ENCODE measurements at regions not wholly inside any gene's neighbourhood (a gene's known extent, or its start where the extent isn't known, plus 50 kb on each side); places are given as distances from the start of the nearest gene placed in this dataset.

DNA sequence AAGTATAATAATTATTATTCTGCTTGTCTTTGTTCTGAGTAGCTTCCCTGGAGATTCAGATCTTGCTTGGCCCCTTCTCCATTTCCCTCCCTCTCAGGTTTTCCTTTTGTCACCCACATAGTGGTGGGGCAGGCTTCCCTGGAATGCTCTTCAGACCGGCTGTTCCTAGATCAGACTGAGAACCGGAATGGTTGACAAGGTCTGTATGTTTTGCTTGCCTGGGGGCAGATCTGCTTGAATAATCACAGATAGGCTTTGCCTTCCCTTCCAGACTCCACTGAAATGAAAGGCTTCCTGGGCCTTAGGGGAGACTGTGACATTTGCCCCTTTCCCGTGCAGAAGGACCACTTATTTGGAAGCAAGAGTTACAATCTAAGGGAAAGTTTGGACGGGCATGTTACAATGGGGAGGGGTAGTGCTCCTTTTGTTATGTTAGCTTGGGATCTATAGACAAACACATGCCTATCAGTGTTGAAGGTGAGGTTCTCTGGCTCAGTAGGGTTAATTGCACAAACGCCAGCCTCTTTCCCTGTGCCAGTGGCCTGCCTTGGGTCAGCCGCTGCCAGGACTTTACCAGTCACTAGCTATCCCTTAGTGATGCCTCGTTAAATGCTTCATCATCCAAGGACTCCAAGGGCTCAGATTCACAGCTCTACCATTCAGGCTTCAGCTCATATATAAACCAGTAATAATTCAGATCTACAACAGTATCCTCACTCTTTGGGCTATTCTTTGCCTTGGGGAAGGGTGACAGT lies 178.6 kb downstream of the SNAPC1 start:
- DNase-seq (ENCODE audit: low read depth in 4 of 4, low spot score in 3 of 4): no peak

DNA sequence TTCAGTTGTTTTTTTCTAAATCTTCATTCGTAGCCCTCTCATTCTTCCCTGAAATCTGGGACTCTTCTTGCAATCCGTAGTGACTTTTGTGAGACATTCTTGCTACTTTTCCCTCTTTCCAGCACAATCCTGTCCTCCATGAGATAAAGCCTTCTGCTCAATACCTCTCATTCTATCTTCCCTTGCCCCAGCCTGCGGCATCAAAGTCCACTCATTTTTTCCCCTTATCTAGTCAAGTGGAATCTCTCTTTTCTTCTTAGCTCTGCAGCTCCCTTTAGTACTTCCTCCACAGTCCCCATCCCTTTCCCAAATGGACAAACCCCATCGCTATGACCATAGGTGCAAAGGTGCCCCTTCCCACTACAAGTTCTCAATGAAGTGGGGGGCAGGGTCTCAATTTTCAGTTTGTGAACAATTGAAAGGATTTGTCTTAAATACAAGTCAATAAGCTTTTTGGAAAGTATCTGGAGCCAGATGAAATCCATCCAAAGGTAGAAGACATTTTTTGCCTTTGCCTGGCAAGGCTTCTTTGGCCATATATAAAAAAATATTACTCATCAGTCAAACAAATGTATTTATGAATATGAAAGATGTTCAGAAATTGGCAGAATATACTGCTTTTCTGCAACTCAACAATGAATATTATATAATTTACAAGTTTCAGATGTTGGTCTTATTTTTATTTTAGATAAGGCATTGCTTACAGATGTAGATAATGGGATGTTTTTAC lies 179.4 kb downstream of the SNAPC1 start:
- DNase-seq (ENCODE audit: low read depth in 4 of 4, low spot score in 3 of 4): no peak

DNA sequence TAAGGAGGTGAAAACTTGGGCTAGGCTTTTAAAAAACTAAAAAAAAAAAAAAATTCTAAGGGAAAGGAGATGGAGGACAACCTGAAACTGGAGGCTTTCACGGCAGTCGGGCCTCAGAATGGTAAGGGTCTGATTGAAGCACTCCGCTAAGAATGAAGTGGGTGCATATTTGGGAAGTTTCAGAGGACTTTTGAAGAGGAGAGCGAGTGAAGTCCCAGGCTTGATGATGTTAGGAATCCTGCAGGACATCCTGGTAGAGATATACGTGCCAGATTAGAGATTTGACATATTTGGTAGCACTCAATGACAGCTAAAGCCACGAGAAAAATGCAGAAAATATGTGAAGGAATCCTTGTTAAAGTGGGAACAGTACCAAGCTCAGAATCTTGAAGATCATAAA lies 186.2 kb downstream of the SNAPC1 start:
- DNase-seq (ENCODE audit: low read depth in 4 of 4, low spot score in 3 of 4): no peak

DNA sequence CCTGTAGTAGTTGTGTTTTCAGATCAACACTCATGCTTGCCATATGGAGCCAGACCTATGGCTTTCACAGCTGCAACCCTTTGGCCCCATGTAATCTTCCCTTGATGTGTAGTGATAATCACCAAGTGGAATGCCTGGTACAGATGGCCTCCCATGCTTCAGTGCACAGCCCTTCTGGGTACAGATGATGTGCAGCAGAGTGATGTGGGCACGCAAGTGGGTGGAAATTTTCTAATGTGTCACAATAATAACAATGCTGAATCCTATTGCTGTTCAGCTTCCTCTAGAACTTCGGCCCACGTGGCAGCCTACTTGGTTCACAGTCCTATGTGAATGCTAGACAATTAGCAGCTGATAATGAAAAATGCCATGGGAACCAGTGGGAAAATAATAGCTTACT lies 188.1 kb downstream of the SNAPC1 start:
- DNase-seq (ENCODE audit: low read depth in 4 of 4, low spot score in 3 of 4): no peak

DNA sequence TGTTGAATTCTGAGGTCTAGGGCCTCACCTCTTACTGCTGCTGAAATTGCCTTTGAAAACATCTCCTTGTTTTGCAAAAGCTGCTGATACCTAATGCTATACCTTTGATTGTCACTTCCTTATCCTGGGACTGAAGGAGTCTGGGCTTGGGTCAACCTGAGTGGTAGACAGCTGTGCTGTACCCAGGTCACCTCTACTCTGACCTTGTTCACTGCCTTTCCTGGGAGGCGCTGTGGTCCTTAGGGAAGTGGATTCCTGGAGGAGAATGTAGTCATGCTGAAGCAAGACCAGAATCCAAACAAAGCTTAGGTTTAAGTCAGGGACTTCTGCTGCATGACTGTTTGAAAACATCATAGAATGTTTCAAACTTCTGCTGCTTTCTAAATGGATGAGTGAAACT lies 191.4 kb downstream of the SNAPC1 start:
- no peak for DNase-seq (ENCODE audit: low read depth in 4 of 4, low spot score in 3 of 4)

DNA sequence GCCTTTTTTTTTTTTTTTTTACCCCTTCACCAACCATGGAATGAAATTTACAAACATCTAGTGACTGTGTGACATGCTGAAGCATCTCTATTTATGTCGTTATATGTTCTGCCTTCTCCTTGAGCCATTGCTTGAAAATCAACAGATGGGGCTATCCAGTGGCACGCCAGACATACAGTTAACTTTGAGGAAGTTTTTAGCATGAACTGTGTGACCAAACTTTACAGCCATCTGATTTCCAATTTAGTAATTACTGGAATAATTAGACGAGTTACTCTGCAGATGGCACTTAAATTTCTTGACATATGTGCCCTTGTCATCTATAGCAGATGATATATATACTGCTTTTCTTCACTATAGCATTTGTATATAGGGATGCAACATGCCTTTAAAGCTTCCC lies 192.1 kb downstream of the SNAPC1 start:
- no peak for DNase-seq (ENCODE audit: low read depth in 4 of 4, low spot score in 3 of 4)

DNA sequence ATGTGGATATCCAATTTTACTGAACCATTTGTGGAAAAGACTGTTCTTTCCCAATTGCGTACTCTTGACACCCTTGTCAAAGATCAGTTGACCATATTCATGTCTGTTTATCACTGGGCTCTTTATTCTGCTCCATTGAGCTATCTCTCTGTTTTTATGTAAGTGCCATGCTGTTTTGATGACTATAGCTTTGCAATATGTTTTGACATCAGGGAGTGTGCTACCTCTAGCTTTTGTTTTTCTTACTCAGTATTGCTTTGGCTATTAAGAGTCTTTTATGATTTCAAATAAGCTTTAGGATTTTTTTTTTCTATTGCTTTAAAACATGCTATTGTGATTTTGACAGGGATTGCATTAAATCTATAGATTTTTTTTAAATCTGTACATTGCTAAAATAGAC lies 194.3 kb downstream of the SNAPC1 start:
- DNase-seq (ENCODE audit: low read depth in 4 of 4, low spot score in 3 of 4): no peak

DNA sequence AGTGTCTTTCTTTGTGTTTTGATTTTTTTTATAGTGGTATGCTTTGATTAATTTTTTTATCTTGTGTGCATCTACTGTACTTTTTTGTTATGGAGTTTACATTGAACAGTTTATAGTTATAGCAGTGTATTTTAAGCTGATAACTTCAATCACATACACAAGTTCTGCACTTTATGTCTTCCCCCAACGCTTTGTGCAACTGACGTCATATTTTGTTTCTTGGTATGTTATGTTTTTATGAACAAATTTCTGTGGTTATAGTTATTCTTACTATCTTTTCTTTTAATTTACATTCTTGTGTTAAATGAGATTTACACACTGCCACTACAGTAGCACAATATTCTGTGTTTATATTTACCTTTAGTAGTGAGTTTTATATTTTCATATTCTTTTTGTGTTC lies 197.1 kb downstream of the SNAPC1 start:
- no peak for DNase-seq (ENCODE audit: low read depth in 4 of 4, low spot score in 3 of 4)

DNA sequence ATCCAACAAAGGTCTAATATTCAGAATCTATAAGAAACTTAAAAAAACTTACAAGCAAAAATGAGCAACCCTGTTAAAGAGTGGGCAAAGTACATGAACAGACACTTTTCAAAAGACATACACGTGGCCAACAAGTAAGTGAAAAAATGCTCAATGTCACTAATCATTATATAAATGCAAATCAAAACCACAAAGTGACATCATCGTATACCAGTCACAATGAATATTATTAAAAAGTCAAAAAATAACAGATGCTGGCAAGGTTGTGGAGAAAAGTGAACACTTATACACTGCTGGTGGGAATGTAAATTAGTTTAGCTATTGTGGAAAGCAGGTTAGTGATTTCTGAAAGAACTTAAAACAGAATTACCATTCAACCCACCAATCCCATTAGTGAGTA lies 199.1 kb downstream of the SNAPC1 start:
- no peak for DNase-seq (ENCODE audit: low read depth in 4 of 4, low spot score in 3 of 4)

DNA sequence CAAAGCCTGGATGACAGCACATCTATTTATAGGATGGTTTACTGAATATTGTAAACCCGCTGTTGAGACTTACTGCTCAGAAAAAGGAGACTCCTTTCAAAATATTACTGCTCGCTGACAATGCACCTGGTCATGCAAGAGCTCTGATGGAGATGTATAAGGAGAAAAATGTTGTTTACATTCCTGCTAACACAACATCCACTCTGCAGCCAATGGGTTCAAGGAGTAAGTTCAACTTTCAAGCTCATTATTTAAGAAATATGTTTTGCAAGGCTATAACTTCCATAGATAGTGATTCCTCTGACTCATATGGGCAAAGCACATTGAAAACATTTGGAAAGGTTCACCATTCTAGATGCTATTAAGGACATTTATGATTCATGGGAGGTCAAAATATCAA lies 201.7 kb downstream of the SNAPC1 start:
- no peak for DNase-seq (ENCODE audit: low read depth in 4 of 4, low spot score in 3 of 4)

DNA sequence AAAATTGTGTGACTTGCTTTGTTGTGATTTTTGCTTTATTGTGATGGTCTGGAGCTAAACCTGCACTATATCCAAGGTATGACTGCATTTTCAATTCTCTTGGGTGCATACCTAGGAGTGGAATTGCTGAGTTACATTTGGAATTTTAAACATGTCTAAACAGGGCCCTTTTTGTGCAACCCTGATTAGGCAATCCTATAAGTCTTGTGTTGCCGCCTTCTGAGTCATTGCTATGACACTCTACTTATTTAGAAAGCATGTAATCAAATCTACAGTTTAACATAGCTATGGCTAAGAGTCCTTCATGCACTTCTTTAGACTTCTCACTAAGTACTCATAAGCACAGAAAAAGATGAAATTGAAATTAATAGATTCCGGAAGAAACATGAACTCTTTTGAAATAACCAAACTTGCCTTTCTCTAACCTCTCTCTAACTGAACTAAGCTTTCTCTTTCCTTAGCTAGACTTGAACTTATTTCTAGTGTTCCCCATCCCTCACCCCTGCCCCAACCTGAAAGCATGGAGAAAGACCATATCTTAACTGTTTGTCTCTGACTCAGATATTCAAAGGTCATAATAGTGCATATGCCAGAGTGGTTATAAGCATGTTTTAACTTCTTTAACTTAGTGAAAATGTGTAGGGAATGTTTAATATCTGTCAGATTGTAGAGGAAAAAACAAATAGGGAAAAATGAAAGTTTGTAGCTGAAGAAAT lies 203.0 kb downstream of the SNAPC1 start:
- DNase-seq (ENCODE audit: low read depth in 4 of 4, low spot score in 3 of 4): no peak

DNA sequence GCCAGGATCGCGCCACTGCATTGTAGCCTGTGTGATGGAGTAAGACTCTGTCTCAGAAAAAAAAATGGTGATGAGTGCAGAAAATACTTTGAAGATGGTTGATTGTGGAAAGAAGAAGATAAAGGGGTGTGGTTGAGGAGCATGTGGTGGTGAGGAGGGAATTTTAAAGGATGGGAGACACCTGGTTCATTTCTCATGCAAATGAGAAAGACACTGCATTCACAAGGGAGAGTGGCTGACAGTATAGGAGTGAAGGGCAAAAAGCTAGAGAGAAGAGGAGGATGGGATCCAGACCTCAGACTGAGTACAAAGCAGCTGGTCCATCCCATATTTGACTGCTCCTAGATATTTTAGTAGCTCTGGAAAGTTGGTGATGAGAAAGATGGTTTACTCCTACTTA lies 206.0 kb downstream of the SNAPC1 start:
- no peak for DNase-seq (ENCODE audit: low read depth in 4 of 4, low spot score in 3 of 4)

DNA sequence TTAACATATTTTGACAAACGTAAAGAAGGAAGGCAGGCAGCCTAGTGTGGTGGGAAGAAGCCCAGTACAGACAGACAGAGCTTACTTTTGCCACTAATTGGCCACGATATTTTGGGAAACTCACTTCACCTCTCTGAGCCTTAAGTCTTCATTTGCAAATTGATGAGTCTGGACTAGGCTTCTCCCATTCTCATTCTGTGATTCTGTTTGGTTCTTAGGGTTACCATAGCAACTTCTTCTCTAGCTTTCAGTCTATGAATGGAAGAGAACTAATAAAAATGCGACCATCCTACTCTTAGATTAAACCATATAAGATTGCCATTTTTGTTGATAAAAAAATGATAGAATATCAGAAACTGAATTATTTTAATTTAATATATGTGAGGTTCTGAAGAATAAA lies 210.5 kb downstream of the SNAPC1 start:
- no peak for DNase-seq (ENCODE audit: low read depth in 4 of 4, low spot score in 3 of 4)

DNA sequence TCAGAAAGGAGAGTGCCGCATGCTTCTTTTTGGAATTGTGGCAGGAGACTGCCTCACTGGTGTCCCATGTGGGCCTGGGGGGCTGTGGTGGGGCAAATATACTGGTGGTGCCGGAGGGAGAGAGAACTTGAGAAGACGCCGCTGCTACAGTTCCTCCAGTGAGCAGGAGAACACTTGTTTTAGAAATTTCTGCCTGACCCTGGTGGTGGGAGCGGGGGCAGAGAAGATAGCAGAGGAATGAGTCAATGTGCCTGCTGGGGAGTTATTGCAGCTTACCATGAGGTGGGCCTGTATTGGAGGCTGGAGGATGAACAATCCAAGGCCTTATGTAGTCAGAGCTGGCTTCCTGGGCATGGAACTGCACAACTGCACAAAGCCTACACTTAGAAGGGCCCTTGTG lies 211.8 kb downstream of the SNAPC1 start:
- no peak for DNase-seq (ENCODE audit: low read depth in 4 of 4, low spot score in 3 of 4)

DNA sequence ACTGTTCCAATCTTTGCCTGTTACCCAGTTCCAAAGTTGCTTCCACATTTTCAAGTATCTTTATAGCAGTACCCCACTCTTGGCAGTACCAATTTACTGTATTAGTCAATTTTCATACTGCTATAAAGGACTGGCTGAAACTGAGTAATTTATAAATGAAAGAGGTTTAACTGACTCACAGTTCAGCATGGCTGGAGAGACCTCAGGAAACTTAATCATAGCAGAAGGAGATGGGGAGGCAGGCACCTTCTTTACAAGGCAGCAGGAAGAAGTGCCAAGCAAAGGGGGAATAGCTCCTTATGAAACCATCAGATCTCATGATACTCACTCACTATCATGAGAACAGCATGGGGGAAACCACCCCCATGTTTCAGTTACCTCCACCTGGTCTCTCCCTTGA lies 215.0 kb downstream of the SNAPC1 start:
- DNase-seq (ENCODE audit: low read depth in 4 of 4, low spot score in 3 of 4): no peak

DNA sequence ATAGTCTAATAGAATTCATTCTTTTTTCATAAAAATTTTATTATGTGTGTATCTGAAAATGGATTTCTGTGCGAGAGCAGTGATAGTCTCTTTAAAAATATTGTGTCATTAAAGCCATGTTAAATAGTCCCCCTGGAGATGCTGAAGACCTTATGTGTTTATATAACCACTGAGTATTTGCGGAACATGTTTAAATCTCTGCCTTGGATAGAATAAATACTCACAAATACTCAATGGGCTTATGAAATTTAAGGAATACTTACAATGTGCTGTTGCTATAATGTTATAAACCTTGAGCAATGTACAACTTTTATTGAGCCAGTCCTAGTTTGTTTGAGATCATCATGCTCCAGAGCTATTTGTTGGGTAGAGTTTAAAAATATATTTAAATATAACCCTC lies 226.0 kb downstream of the SNAPC1 start:
- DNase-seq (ENCODE audit: low read depth in 4 of 4, low spot score in 3 of 4): no peak

DNA sequence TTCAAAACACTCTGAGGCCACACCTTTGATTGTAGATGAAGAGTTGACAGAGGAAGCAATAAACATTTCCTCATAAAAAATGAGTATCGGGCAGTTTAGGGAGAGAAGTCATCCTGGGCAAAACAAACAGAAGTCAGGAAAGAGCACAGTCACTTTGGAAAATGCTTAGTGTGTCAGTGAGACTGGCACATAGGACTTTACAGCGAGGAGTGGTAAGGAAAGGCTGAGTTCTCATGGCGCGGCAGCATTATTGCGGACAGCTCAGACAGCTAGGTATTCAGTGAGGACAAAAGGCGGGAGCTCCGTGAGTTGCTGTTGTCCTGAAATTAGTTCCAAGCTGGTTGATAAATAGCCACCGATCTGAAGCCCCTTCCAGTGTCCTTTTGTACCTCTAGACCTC lies 229.9 kb downstream of the SNAPC1 start:
- DNase-seq (ENCODE audit: low read depth in 4 of 4, low spot score in 3 of 4): no peak

DNA sequence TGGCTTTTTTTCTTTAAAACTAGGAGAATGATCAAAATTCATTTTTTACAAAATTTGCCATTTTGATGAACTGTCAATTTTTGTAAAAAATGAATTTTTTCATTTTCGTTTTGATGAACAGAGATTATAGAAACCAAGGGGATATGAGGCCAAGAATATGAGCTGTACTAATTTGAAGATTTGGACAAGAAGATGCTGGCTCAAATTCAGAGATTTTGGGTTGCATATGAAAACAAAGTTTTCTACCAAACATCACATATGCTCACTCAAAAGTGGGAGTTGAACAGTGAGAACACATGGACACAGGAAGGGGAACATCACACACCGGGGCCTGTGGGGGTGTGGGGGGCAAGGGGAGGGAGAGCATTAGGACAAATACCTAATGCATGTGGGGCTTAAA lies 230.7 kb downstream of the SNAPC1 start:
- DNase-seq (ENCODE audit: low read depth in 4 of 4, low spot score in 3 of 4): no peak

DNA sequence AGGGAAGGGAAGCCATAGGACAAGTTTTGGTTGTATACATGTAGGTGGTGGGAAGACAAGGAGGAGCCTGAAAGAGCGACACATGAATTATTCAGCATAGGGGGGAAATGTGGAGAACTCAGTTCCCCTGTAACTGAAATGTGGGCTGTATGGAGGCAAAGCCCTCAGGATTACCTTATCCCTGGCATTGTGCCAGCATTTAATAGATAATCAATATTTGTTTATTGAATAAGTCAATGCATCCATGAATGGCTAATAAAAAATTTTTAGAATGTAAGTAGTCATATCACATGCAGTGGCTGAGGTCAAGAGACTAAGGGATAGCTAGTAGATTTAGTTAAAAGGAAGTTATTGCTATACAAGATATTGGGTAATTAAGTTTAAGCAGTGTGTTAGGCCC lies 232.4 kb downstream of the SNAPC1 start:
- no peak for DNase-seq (ENCODE audit: low read depth in 4 of 4, low spot score in 3 of 4)

DNA sequence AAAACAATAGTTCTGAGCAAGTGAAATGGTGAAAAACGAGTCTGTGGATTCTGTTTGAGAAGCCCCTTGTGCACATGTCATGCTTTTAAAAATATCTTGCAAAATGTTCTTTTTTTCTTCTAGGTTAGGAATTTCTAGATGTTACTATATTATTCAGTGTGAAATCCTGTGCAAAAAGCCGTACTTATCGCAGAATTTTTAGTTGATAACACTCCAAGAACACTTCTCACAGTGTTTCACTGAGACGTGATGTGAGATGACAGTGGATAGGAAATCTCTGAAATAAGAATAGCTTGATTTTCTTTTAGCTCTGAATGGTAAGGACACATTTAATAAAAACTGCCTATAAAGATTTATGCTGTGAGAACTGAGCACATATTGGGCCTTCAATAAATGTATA lies 234.5 kb downstream of the SNAPC1 start:
- DNase-seq (ENCODE audit: low read depth in 4 of 4, low spot score in 3 of 4): no peak

DNA sequence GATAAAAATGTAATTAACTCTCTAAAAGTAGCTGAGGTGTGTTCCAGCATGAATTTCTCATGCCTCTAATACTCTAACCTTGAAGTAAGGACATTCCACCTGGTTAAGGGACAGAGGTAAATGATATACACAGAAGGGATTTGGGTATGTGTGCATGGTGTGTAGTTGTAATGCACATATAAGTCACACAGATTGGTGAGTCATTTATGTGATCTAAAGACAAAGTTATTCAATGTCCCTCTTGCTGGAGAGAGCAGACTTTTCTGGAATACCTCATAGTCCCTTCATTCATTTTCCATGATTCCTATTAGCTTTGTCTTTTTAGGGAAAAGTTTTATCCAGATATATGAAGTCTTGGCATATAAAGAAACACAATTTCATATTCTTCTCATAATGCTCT lies 234.9 kb downstream of the SNAPC1 start:
- no peak for DNase-seq (ENCODE audit: low read depth in 4 of 4, low spot score in 3 of 4)

DNA sequence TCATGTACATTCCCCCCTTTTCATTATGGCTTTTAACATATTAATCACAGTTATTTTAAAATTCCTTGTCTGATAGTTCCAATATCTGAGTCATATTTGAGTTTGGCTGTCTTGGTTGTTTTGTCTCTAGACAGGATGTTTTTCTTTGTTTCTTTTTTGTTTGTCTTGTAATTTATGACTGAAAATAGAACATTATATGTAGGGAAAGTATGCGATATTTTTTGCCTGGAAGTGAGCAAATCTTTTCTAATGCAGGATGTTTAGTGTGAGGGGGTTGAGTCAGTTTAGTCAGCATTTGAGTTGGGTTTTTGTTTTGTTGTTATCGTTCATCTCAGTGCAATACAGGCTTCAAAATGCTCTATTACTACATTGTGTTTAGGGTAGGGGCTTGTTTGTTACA lies 239.7 kb downstream of the SNAPC1 start:
- no peak for DNase-seq (ENCODE audit: low read depth in 4 of 4, low spot score in 3 of 4)
